Lung (tissue), 11 donors: ENCODE measurements at regions not wholly inside any gene's neighbourhood (a gene's known extent, or its start where the extent isn't known, plus 50 kb on each side); places are given as distances from the start of the nearest gene placed in this dataset.
A peak's percentile ranks its signal among the peaks of the same experiment; 100 is the strongest.

Experiments used
- ATAC-seq: fragments of 200-7000 bp; cut with Tn5 transposase; one replicate; pipeline ENCODE4 v1.9.1; 2020; ENCODE audit warnings: moderate number of reproducible peaks; ENCODE audit not compliant: insufficient read depth, low FRiP score
- DNase-seq, 3 donors: peaks; one replicate each; pipeline ENCODE4 v3.0.0-alpha.2; 2013 to 2017
- H3K27ac ChIP-seq, 2 donors: one replicate each; pipeline ENCODE4 v1.5.1; 2013; ENCODE audit warnings: mild to moderate bottlenecking in 2 of 2, moderate library complexity in 2 of 2, control low read depth in 1 of 2, inconsistent platforms in 1 of 2, low read depth in 1 of 2, low read length in 1 of 2
- H3K27me3 ChIP-seq, 3 donors: one replicate each; pipeline ENCODE4 v1.5.1; 2013; ENCODE audit warnings: low read length in 2 of 3; ENCODE audit not compliant: control insufficient read depth in 3 of 3, insufficient read depth in 3 of 3
- H3K36me3 ChIP-seq, 4 donors: one replicate each; pipeline ENCODE4 v1.5.1; 2013; ENCODE audit warnings: low read length in 4 of 4, mild to moderate bottlenecking in 1 of 4, moderate library complexity in 1 of 4; ENCODE audit not compliant: control insufficient read depth in 4 of 4, insufficient read depth in 4 of 4
- H3K4me1 ChIP-seq, 5 donors: one replicate each; pipeline ENCODE4 v1.5.1; 2013; ENCODE audit warnings: low read length in 5 of 5, mild to moderate bottlenecking in 2 of 5, moderate library complexity in 1 of 5; ENCODE audit not compliant: control insufficient read depth in 5 of 5, insufficient read depth in 5 of 5
- H3K4me3 ChIP-seq: one replicate; pipeline ENCODE4 v1.5.1; 2013; ENCODE audit warnings: mild to moderate bottlenecking, control low read depth, moderate library complexity
- H3K9ac ChIP-seq, 2 donors: one replicate each; pipeline ENCODE4 v1.5.1; 2013; ENCODE audit warnings: low read length in 2 of 2, control low read depth in 1 of 2; ENCODE audit not compliant: insufficient read depth in 1 of 2
- H3K9me3 ChIP-seq, 4 donors: one replicate each; pipeline ENCODE4 v1.5.1; 2013; ENCODE audit warnings: low read length in 3 of 4, mild to moderate bottlenecking in 1 of 4, moderate library complexity in 1 of 4; ENCODE audit not compliant: control insufficient read depth in 4 of 4, insufficient read depth in 3 of 4
- WGBS, 2 donors: extraction: QIAGEN DNeasy Blood & Tissue Kit; methylation state at CpG; one replicate each; pipeline ENCODE4 v1.1.7; 2013; 5-methylcytosine and 5-hydroxymethylcytosine counted together
- TF ChIP-seq, protein P1 (sequence below): IDR thresholded peaks from 2 replicates; pipeline ENCODE4 v1.5.1; 2012; ENCODE audit warnings: mild to moderate bottlenecking; ENCODE audit errors: control extremely low read depth, extremely low read depth
- donor health status: control.
- donor health status: control.
- donor health status: Bipolar disorder and iron deficiency.
- donor health status: healthy.
- donor health status: DM: yes; HTN: yes; CAD: no.

DNA sequence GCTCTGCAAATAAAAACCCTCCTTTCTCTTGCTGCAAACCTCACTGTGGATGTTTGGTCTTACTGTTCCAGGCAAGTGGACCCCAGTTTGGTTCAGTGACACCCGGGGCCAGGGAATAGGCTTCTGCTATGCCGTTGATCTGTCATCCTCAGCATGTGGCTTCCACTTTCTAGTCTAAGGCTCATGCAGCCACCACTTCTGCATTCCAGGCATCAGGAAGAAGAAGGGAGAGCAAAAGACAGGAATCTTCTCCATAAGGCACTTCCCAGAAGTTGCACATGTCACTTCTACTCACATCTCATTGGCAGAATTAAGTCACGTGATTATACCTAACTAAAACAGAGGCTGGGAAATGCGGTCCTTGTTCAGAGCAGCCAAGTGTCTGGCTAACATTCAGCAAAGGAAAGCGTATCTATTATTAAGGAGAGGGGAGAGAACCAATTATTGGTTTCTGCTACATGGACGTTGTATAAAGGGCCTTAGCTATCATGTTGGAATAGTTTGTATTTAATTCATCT is 173.6 kb upstream of the PFN2 start:
- Histone ChIP-seq H3K27ac (no peak overlapping the region), H3K4me1 (peaks cover 0 to 41% (median 0%) of the 10 kb centered on the region in 5 donors), H3K27me3 (no peaks in the 10 kb centered on the region), H3K9me3 (peaks cover 0 to 2% (median 0%) of the 10 kb centered on the region in 4 donors), H3K4me3 (no peak overlapping the region), H3K9ac (no peak overlapping the region), H3K36me3 (no peaks in the 10 kb centered on the region)
- TF ChIP-seq, protein P1, sequence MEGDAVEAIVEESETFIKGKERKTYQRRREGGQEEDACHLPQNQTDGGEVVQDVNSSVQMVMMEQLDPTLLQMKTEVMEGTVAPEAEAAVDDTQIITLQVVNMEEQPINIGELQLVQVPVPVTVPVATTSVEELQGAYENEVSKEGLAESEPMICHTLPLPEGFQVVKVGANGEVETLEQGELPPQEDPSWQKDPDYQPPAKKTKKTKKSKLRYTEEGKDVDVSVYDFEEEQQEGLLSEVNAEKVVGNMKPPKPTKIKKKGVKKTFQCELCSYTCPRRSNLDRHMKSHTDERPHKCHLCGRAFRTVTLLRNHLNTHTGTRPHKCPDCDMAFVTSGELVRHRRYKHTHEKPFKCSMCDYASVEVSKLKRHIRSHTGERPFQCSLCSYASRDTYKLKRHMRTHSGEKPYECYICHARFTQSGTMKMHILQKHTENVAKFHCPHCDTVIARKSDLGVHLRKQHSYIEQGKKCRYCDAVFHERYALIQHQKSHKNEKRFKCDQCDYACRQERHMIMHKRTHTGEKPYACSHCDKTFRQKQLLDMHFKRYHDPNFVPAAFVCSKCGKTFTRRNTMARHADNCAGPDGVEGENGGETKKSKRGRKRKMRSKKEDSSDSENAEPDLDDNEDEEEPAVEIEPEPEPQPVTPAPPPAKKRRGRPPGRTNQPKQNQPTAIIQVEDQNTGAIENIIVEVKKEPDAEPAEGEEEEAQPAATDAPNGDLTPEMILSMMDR: no peak
- DNase-seq: no peak
- no peak for ATAC-seq
- WGBS, 2 donors: 76 to 81% methylated on average over 6 of the region's 6 CpGs

DNA sequence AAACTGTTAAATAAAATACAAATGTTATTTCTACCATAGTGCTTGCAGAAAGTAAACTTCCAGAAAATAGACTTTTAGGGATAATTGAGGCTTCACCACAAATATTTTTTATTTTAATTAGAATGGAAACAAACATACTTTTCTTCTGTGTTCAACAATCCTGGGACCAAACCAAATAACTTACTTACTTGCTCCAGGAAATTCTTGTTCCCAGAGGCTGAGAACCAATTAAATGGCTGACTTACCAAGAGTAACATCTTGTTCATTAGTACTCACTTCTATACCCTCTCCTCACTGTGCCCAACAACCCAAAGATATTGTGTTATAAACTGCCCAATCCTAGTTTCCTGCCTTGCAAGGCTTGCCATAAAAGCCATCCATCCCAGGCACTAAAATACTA is 172.2 kb upstream of the PFN2 start:
- ATAC-seq (no peak), DNase-seq (no peak)
- no peaks in the 10 kb centered on the region for H3K27me3 ChIP-seq
- no peaks in the 10 kb centered on the region for H3K36me3 ChIP-seq
- no peak overlapping the region for H3K4me3 ChIP-seq
- TF ChIP-seq, protein P1: no peak
- no peak overlapping the region for H3K9ac ChIP-seq
- H3K27ac ChIP-seq: no peak overlapping the region
- peaks cover 0 to 41% (median 0%) of the 10 kb centered on the region in 5 donors for H3K4me1 ChIP-seq
- H3K9me3 ChIP-seq: peaks cover 0 to 2% (median 0%) of the 10 kb centered on the region in 4 donors

DNA sequence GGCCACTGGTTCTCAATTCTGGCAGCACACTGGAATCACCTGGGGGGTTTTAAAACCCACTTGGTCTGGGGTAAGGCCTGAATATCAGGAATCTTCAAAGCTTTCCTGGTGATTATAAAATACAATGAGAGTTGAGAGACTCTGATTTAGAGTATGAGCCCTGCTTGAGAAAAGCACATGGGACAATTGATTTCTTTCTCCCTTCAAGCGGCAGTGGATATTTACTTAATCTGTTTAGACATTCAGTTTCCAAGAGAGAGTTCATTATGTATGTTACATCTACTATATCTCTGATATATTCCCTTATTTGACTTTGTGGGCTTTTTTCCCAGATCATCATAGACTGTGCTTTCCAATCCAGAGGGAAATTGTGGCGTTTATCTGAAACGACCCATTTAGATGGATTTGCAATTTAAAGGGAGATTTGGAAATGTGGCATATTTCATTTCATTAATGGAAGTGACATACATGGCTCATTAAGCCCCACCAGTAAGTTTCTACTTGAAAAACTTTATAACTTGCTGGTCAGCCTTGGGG is 171.2 kb upstream of the PFN2 start:
- WGBS, 2 donors: 80 to 83% methylated on average over 3 of the region's 3 CpGs
- Histone ChIP-seq H3K36me3 (no peaks in the 10 kb centered on the region), H3K4me1 (peaks cover 0 to 30% (median 0%) of the 10 kb centered on the region in 5 donors), H3K9ac (peak overlapping the region in 1 of 2 donors; percentile 34), H3K4me3 (no peak overlapping the region), H3K27me3 (no peaks in the 10 kb centered on the region), H3K9me3 (peaks cover 0 to 2% (median 0%) of the 10 kb centered on the region in 4 donors), H3K27ac (no peak overlapping the region)
- peak in 2 of 3 donors; percentile 80 to 87 for DNase-seq
- no peak for ATAC-seq
- TF ChIP-seq, protein P1: no peak
